Breast epithelium (tissue), 3 donors: ENCODE measurements at regions not wholly inside any gene's neighbourhood (a gene's known extent, or its start where the extent isn't known, plus 50 kb on each side); places are given as distances from the start of the nearest gene placed in this dataset.

ENCODE experiments used
- CTCF ChIP-seq, 3 donors: fragments of 450-650 bp; IDR thresholded peaks; one replicate each; pipeline ENCODE4 v1.5.1; 2016 to 2017; ENCODE audit warnings: antibody characterized with exemption in 3 of 3, mild to moderate bottlenecking in 3 of 3, moderate library complexity in 3 of 3
- POLR2A ChIP-seq: fragments of 450-650 bp; IDR thresholded peaks from one replicate; pipeline ENCODE4 v1.6.1; 2016; ENCODE audit warnings: antibody characterized with exemption, mild to moderate bottlenecking, moderate library complexity

DNA sequence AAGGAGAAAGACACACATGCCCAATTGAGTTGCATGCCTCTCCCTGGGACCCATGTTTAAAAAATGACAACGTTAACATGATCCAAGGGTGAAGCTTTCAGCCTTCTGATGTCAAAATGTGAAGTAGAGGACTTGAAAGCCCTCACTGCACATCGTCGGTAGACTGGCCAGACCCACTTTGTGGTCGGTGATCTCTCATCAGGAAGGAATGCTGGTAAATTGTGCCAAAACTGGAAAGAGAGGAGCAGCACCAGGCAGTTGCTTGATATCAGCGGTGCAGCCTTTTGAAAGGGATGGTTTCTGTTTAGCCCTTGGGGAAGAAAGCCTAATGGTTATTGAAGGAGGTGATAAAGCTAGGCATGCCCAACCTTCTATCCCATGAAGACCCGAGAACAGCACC is 125.3 kb upstream of the MARCHF11 start:
- TF ChIP-seq CTCF (IDR thresholded peaks at IDR 0.05): no peak
- no peak for TF ChIP-seq POLR2A
